GM12864 (cell line): ENCODE measurements at regions not wholly inside any gene's neighbourhood (a gene's known extent, or its start where the extent isn't known, plus 50 kb on each side); places are given as distances from the start of the nearest gene placed in this dataset.

Experiments
- DNase-seq: peaks from one replicate; pipeline ENCODE4 v3.0.0-alpha.2; 2011; ENCODE audit warnings: low read depth
- H3K4me3 ChIP-seq: 2 replicates; pipeline ENCODE4 v1.5.1; 2011; ENCODE audit warnings: mild to moderate bottlenecking, low read depth, low read length, control low read depth
- CTCF ChIP-seq: IDR thresholded peaks from 2 replicates; pipeline ENCODE4 v1.5.1; 2011; ENCODE audit warnings: low read depth, mild to moderate bottlenecking, moderate library complexity, low read length, control low read depth, inconsistent platforms; ENCODE audit errors: missing control alignments

DNA sequence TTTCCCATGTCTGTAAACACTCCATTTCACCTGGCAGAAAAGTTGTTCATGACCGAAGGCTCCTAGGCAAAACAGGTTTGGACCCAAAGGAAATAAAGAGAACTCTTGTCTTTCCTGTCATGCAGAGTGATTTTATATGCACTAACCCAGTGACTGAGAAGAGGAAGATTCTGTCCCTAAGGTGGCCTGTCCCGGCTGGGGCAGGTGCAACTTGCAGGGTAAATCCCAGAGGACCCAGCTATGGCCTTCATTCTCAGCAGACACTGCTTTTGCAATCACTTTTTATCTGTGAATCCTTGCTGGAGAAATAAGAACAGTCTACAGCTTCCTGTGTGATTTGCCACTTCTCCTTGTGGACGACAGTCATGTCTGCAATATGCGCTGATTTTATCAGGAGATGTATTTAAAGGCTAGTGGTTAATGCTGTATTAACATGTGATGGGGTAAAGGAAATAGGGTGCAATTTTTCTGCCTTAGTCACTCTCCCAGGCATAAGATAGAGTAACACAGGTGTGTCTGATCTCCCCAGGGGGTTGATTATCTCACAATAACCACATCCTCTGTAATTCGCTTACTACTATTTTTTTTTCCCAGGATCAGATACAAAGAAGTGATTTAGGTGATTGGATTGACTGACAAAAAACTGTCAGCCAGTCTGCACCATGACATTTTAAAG lies 696.8 kb upstream of the SOX9 start:
- no peak for DNase-seq
- TF ChIP-seq CTCF, result no peak
- H3K4me3 ChIP-seq, result no peak overlapping the region

DNA sequence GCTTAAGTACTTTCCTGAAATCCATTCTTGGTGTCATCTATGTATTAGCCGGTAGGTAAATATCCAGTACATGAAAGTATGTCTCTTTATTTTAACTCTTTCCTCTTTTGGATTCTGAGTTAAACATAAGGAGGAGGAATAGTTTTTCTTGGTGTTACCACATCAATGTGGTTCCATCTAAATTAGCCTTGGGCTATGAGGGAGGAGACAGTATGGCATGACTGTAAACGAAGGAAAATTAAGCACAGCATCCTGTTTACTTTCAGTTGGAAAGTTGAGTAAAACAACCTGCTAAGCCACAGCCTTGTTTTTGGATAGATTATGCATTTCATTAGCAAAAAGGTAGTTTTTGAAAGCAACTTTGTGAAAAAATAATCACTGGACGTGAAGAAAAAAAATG lies 693.0 kb upstream of the SOX9 start:
- DNase-seq, result no peak
- no peak for TF ChIP-seq CTCF
- no peak overlapping the region for H3K4me3 ChIP-seq

DNA sequence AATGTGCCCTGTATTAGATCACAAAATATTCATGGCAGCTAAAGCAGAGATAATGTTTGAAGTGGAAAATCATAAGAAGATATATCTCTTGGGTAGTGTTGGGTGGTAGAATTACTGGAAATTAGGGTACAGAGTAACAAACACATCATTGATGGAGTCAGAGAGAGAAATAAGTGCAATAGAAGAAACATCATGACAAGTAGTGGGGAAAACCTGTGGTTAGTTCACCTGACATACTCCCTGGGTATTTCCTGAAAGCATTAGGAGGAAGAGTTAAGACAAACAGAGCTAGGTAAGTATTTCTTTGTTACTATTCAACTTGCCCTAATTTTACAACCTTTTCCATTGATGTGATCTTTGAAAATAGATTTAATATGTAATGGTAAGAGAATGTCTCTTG lies 691.9 kb upstream of the SOX9 start:
- no peak overlapping the region for H3K4me3 ChIP-seq
- no peak for DNase-seq
- no peak for TF ChIP-seq CTCF

DNA sequence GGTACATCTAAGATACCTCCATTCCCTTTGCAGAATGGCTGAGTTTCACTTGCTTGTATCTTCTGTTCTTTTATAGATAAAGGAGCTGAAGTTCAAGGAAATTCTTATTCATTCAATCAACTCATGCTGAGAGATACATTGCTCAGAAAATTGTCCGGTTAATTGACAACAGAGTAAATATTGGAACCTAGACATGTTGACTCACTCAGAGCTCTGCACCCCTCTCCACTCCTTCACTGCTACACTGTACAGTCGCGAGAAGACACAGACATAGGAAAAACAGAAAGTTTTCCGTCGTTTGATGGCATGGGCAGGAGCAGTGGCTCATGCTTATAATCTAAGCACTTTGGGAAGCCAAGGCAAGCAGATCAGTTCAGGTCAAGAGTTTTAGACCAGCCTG lies 690.5 kb upstream of the SOX9 start:
- no peak overlapping the region for H3K4me3 ChIP-seq
- no peak for DNase-seq
- no peak for TF ChIP-seq CTCF

- TF ChIP-seq CTCF, result no peak
- DNase-seq, result no peak
- H3K4me3 ChIP-seq, result no peak overlapping the region
These were observed 689.7 kb upstream of the SOX9 start for GRCh38 chr17:71431146-71431545.

GRCh38 chr17:71432378-71433315 lies 688.2 kb upstream of the SOX9 start:
- TF ChIP-seq CTCF, result no peak
- no peak overlapping the region for H3K4me3 ChIP-seq
- DNase-seq, result no peak
